Muscle of leg (tissue), 3 donors: ENCODE measurements at regions not wholly inside any gene's neighbourhood (a gene's known extent, or its start where the extent isn't known, plus 50 kb on each side); places are given as distances from the start of the nearest gene placed in this dataset.
A peak's percentile ranks its signal among the peaks of the same experiment; 100 is the strongest.

Source experiments
- DNase-seq: peaks from one replicate; pipeline ENCODE4 v3.0.0; 2013
- H3K27ac ChIP-seq: one replicate; pipeline ENCODE4 v1.5.1; 2013; ENCODE audit warnings: mild to moderate bottlenecking, low read length, control low read depth
- H3K27me3 ChIP-seq: one replicate; pipeline ENCODE4 v1.6.1; 2013; ENCODE audit warnings: low read length; ENCODE audit not compliant: control insufficient read depth, insufficient read depth
- H3K36me3 ChIP-seq: one replicate; pipeline ENCODE4 v1.6.1; 2013; ENCODE audit warnings: low read length; ENCODE audit not compliant: control insufficient read depth, insufficient read depth
- H3K4me1 ChIP-seq: one replicate; pipeline ENCODE4 v1.6.1; 2013; ENCODE audit warnings: low read length; ENCODE audit not compliant: control insufficient read depth, insufficient read depth
- H3K4me3 ChIP-seq: one replicate; pipeline ENCODE4 v1.5.1; 2013; ENCODE audit warnings: low read length, control low read depth
- H3K9me3 ChIP-seq: replicated peaks from 2 replicates; pipeline ENCODE4 v1.6.1; 2013; ENCODE audit warnings: low read depth, low read length; ENCODE audit not compliant: control insufficient read depth
- WGBS: methylation state at CpG from one replicate; pipeline ENCODE4 v1.1.5; 2013; ENCODE audit warnings: missing lambda C conversion rate; ENCODE audit not compliant: insufficient coverage; 5-methylcytosine and 5-hydroxymethylcytosine counted together

- Histone ChIP-seq H3K4me1 (no peaks in the 10 kb centered on the region), H3K27me3 (no peaks in the 10 kb centered on the region), H3K36me3 (no peaks in the 10 kb centered on the region), H3K4me3 (no peak overlapping the region), H3K27ac (no peak overlapping the region), H3K9me3 (no peaks in the 10 kb centered on the region)
- peak; percentile 11 for DNase-seq
These were observed 195.3 kb upstream of the NR4A3 start for GRCh38 chr9:99626426-99626825.

DNA sequence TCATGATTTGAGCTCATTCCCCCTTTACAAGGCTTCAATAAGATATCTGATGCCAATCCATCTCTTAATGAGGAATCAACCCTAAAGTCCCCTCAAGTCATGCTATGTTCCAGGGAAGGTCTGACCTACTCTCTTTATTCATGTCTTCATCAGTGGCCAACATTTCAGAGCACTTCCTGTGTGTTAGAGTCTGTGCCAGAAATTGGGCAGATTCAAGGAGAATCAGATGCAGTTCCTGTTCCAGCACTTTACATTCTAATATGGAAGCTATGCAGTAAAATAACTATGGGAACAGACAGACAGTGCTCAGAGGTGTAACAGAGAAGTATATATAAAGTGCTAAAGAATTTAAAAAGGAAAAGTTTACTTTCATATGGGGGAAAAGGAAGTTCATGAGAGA lies 193.4 kb upstream of the NR4A3 start:
- Histone ChIP-seq H3K27me3 (no peaks in the 10 kb centered on the region), H3K9me3 (no peaks in the 10 kb centered on the region), H3K27ac (no peak overlapping the region), H3K4me1 (no peaks in the 10 kb centered on the region), H3K4me3 (no peak overlapping the region), H3K36me3 (no peaks in the 10 kb centered on the region)
- DNase-seq, result no peak

DNA sequence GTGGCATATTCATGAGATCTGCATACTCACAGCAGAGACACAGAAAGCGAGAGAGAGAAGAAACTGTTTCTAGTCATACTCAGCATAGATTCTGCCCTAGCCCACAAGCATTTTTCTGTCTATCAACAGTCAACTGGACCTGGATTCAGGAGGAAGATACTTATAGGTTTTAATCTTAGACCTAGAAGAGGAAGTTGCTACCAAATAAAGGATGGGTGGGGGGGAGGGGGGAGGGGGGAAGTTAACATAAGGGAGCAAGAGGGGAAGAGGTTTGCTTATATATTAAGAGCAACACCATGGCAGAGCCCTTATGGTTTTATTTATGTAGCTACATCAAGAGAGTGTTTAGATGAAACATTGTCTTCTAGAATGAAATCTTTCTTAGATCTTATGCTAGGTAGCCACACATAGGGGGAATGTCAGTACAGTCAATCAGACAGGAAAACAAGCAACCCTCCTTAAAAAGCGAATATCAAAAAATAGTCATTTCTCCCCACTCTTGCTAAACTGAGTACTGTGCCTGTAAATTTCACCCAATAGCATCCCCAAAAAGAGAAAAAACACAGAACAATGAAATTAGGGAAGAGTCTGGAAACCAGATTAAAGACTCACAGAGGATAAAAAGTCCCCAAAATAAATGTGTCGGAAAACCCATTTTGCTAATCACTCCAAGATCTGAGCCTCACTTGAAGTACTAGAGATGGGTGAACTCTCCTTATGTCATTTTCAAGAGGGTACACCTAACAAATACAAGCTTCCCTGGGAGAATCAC lies 192.7 kb upstream of the NR4A3 start:
- no CpG with 5 or more reads among the region's 3 CpGs for WGBS

DNA sequence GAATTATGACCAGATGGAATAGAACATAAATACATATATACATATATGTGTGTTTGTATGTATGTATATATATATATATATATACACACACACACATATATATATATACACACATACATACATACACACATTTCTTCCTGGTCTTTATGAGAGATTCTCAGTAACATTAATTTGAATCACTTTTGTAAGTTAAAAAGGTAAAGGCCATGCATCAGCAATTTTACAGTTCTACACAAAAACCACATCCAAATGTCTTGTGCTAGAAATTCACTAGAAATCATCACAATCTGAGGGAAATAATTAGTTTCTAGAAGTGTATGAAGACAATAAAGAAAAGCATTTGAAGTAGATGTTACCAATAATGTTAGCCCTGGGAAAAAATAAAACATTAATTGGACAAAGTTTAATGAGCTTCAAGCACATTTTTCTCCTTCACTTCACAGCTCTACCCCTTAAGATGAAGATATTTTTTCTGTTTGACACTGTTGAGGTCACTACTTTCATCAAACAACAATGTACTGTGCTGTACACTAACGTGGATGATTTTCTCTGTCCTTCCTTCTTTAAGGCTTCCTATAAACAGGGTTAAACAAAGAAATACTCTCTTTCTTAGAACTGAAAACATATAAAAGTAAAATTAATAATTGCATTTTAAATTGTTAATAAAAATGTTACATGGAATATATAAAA lies 189.2 kb upstream of the NR4A3 start:
- WGBS, result no CpG with 5 or more reads among the region's 1 CpG
- no peak overlapping the region for H3K27ac ChIP-seq
- H3K27me3 ChIP-seq, result no peaks in the 10 kb centered on the region
- H3K4me3 ChIP-seq, result no peak overlapping the region
- H3K4me1 ChIP-seq, result no peaks in the 10 kb centered on the region
- no peak for DNase-seq
- no peaks in the 10 kb centered on the region for H3K9me3 ChIP-seq
- H3K36me3 ChIP-seq, result no peaks in the 10 kb centered on the region

More for the DNA sequence above, 192.7 kb upstream of the NR4A3 start:
- Histone ChIP-seq H3K4me1 (no peaks in the 10 kb centered on the region), H3K4me3 (no peak overlapping the region), H3K9me3 (no peaks in the 10 kb centered on the region), H3K27me3 (no peaks in the 10 kb centered on the region), H3K36me3 (no peaks in the 10 kb centered on the region), H3K27ac (no peak overlapping the region)
- DNase-seq, result no peak

DNA sequence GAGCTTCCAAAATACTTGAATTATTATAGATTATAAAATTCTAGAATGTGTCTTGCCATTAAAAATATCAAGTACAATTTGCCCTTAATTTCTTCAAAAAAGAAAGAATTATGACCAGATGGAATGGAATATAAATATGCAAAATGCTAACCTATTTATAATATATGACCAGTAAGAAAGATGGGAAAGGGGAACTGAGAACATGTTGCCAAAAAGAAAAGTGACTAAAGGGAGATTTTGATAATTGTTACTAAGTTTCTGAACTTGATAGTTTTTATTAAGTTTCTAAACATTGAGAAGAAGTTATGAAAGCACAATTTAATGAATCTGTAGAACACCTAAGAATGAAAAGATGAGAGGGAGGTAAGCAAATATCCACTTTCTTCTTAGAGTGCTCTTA lies 188.4 kb upstream of the NR4A3 start:
- Histone ChIP-seq H3K36me3 (no peaks in the 10 kb centered on the region), H3K9me3 (no peaks in the 10 kb centered on the region), H3K4me3 (no peak overlapping the region), H3K27ac (no peak overlapping the region), H3K27me3 (no peaks in the 10 kb centered on the region), H3K4me1 (no peaks in the 10 kb centered on the region)
- DNase-seq, result no peak

DNA sequence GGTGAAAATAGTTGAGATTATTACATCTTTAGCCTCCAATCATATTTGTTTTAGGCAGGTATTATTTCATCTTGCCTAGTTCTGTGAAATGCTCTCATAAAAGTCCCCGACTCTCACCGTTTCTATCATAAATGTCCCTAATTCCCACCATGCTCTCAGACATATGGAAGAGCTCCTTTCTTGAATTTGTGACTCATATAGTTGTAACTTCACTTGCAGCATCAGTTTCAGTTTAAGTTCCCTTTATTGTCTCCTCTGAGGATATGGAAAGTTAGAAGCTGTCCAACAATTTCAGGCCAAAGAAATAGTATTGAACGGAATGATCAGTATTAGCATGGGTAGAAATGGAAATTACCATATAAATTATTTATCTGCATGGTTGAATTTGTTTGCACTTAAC lies 187.5 kb upstream of the NR4A3 start:
- DNase-seq, result peak; percentile 69
- H3K36me3 ChIP-seq, result no peaks in the 10 kb centered on the region
- H3K9me3 ChIP-seq, result no peaks in the 10 kb centered on the region
- no peak overlapping the region for H3K27ac ChIP-seq
- H3K4me3 ChIP-seq, result no peak overlapping the region
- no CpG with 5 or more reads among the region's 3 CpGs for WGBS
- H3K4me1 ChIP-seq, result no peaks in the 10 kb centered on the region
- no peaks in the 10 kb centered on the region for H3K27me3 ChIP-seq

- no peak overlapping the region for H3K27ac ChIP-seq
- WGBS, result no CpG with 5 or more reads among the region's 3 CpGs
- no peaks in the 10 kb centered on the region for H3K4me1 ChIP-seq
- no peaks in the 10 kb centered on the region for H3K9me3 ChIP-seq
- H3K4me3 ChIP-seq, result no peak overlapping the region
- no peaks in the 10 kb centered on the region for H3K36me3 ChIP-seq
- no peaks in the 10 kb centered on the region for H3K27me3 ChIP-seq
- DNase-seq, result no peak
These were observed 186.7 kb upstream of the NR4A3 start for GRCh38 chr9:99635032-99635431.

GRCh38 chr9:99637641-99638040 lies 184.0 kb upstream of the NR4A3 start:
- Histone ChIP-seq H3K4me1 (no peaks in the 10 kb centered on the region), H3K27ac (no peak overlapping the region), H3K4me3 (no peak overlapping the region), H3K36me3 (no peaks in the 10 kb centered on the region), H3K9me3 (peaks cover 5% of the 10 kb centered on the region), H3K27me3 (no peaks in the 10 kb centered on the region)
- DNase-seq, result no peak
- WGBS, result 81% methylated on average over 3 of the region's 3 CpGs

DNA sequence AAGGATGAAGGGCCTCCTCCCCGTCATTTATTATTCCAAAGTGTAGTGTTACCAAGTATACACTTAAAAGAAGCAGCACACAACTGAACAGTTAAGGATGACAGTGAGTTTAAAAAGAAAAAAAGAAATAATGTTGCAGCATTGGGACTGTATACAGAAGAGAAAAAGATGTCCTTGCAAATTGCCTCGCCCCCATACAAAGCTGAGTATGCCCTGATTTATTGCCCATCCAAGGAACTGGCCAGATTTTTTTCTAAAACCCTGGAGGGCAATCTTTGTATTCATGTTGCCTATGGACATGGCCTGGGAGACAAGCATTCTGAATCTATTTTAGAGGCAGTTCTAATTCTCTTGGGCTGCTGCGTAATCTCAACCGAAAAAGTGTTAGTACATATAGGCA lies 182.7 kb upstream of the NR4A3 start:
- Histone ChIP-seq H3K27me3 (no peaks in the 10 kb centered on the region), H3K9me3 (peaks cover 5% of the 10 kb centered on the region), H3K4me3 (no peak overlapping the region), H3K27ac (no peak overlapping the region), H3K36me3 (no peaks in the 10 kb centered on the region), H3K4me1 (no peaks in the 10 kb centered on the region)
- DNase-seq, result no peak
- 100% methylated on average over 1 of the region's 4 CpGs for WGBS

DNA sequence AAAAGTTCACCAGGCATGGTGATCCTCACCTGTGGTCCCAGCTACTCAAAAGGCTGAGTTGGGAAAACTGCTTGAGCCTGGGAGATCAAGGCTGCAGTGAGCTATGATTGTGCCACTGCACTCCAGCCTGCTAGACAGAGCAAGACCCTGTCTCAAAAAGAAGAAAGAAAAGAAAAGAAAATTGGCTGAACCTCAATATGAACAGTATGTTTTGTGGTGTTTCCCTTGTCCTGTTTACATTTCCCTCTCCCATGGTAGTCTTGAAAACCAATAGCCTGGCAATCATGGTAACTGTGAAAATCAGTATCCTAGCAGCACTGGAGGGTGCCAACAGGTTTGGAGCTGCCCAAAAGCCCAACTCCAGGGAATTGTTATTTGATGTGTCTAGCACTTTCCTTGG lies 174.1 kb upstream of the NR4A3 start:
- Histone ChIP-seq H3K4me1 (no peaks in the 10 kb centered on the region), H3K27ac (no peak overlapping the region), H3K36me3 (no peaks in the 10 kb centered on the region), H3K9me3 (no peaks in the 10 kb centered on the region), H3K4me3 (no peak overlapping the region), H3K27me3 (no peaks in the 10 kb centered on the region)
- no peak for DNase-seq
